Psoas muscle (tissue), 7 donors: ENCODE measurements at regions not wholly inside any gene's neighbourhood (a gene's known extent, or its start where the extent isn't known, plus 50 kb on each side); places are given as distances from the start of the nearest gene placed in this dataset.

ENCODE experiments used
- ATAC-seq, 4 donors: fragments of 200-7000 bp; cut with Tn5 transposase; one replicate each; pipeline ENCODE4 v1.9.1; 2020; ENCODE audit warnings: moderate library complexity in 3 of 4, mild to moderate bottlenecking in 2 of 4
- DNase-seq, 2 donors: peaks; one replicate each; pipeline ENCODE4 v3.0.0-alpha.2; 2020
- H3K27ac ChIP-seq: fragments of 200-600 bp; one replicate; pipeline ENCODE4 v1.8.0; 2022
- H3K27me3 ChIP-seq, 3 donors: fragments of 200-600 bp in 1 of 3; one replicate each; pipeline versions ENCODE4 v1.6.1 to v1.8.0; 2013 to 2022; ENCODE audit warnings: low read length in 2 of 3, mild to moderate bottlenecking in 2 of 3, moderate library complexity in 1 of 3; ENCODE audit not compliant: insufficient read depth in 3 of 3
- H3K36me3 ChIP-seq, 2 donors: fragments of 200-600 bp in 1 of 2; one replicate each; pipeline versions ENCODE4 v1.6.1 to v1.8.0; 2013 to 2022; ENCODE audit warnings: low read depth in 1 of 2, mild to moderate bottlenecking in 1 of 2, moderate library complexity in 1 of 2; ENCODE audit not compliant: insufficient read depth in 1 of 2
- H3K4me1 ChIP-seq: fragments of 200-600 bp; one replicate; pipeline ENCODE4 v1.8.0; 2022
- H3K4me3 ChIP-seq: fragments of 200-600 bp; one replicate; pipeline ENCODE4 v1.8.0; 2022; ENCODE audit warnings: mild to moderate bottlenecking
- H3K9me3 ChIP-seq: fragments of 200-600 bp; one replicate; pipeline ENCODE4 v1.8.0; 2022
- CTCF ChIP-seq: fragments of 200-600 bp; IDR thresholded peaks from one replicate; pipeline ENCODE4 v1.8.0; 2022; ENCODE audit warnings: antibody characterized with exemption
- WGBS, 3 donors: extraction: QIAGEN DNeasy Blood & Tissue Kit; methylation state at CpG; one replicate each; pipeline versions ENCODE4 v1.1.6 to v1.1.7; 2013; 5-methylcytosine and 5-hydroxymethylcytosine counted together
- intact Hi-C, 2 donors: fragments of 100-400 bp; cut with DNase I; formaldehyde crosslinking; loops; one replicate each; pipeline versions ENCODE4 v1.11.0 to v1.14.2; 2022
- donor health status: healthy with polysubstance abuse.
- donor health status: DM: no; HTN: no; CAD: no; lungs with moderate emphysema.
- donor health status: Bipolar disorder and iron deficiency.
- donor health status: healthy.
- donor health status: DM: yes; HTN: yes; CAD: no.
- donor health status: DM: no; HTN: no; CAD: no.
- donor health status: DM: yes; HTN: yes; CAD: no.

- no peak for TF ChIP-seq CTCF
- H3K4me3 ChIP-seq, result no peak overlapping the region
- H3K36me3 ChIP-seq, result no peaks in the 10 kb centered on the region
- H3K27me3 ChIP-seq, result no peaks in the 10 kb centered on the region
- intact Hi-C loops, result no loop called here
- ATAC-seq, result no peak
- no peak overlapping the region for H3K27ac ChIP-seq
- 25 to 41% (median 26%) methylated on average over 3 of the region's 3 CpGs for WGBS, 3 donors
- no peaks in the 10 kb centered on the region for H3K4me1 ChIP-seq
- H3K9me3 ChIP-seq, result no peaks in the 10 kb centered on the region
- DNase-seq, result no peak
These were observed 176.1 kb downstream of the CETN3 start for GRCh38 chr5:90233476-90233875.

DNA sequence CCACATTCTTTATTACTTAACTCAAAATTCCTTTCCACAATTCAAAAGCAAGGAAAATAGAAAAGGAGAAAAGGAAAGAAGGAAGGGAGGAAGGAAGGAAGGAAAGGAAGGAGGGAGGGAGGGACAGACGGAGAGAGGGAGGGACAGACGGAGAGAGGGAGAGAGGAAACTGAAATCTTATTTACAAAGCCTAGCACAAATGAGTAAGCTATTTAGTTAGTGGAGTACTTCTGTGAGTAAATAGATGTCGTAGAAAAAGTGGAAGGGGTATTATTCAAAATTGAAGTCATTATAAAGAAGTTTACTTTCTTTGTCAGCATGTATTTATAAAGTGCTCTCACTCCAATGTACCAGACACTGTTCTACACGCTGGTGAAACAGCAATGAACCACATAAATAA, 177.9 kb downstream of the CETN3 start:
- TF ChIP-seq CTCF, result no peak
- DNase-seq (no peak), ATAC-seq (no peak)
- intact Hi-C loops, result no loop called here
- Histone ChIP-seq H3K27me3 (no peaks in the 10 kb centered on the region), H3K4me1 (no peaks in the 10 kb centered on the region), H3K27ac (no peak overlapping the region), H3K36me3 (no peaks in the 10 kb centered on the region), H3K4me3 (no peak overlapping the region), H3K9me3 (no peaks in the 10 kb centered on the region)
- 53 to 68% (median 57%) methylated on average over 4 of the region's 4 CpGs for WGBS, 3 donors

DNA sequence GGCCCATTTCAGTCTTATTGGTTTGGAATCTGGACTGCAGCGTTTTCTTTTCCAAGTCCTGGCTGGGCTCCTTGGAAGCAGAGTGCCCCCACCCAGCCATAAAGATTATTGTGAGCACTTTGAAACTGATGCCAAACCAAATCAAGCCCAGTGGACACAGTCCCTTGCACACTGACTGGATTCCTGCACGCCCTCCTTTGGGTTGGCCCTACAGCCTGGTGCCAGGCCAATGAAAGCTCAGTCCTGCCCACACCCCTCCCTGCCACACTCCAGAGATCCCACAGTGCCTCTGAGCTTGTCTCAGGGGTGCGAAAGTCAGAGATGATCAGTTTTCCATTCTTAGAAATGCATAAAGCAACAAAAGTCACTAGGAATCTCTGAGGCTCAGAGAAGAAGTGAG, 181.9 kb downstream of the CETN3 start:
- Histone ChIP-seq H3K27ac (no peak overlapping the region), H3K9me3 (no peaks in the 10 kb centered on the region), H3K27me3 (no peaks in the 10 kb centered on the region), H3K36me3 (no peaks in the 10 kb centered on the region), H3K4me3 (no peak overlapping the region), H3K4me1 (no peaks in the 10 kb centered on the region)
- DNase-seq, result no peak
- intact Hi-C loops, result no loop called here
- 26 to 29% (median 26%) methylated on average over 3 of the region's 3 CpGs for WGBS, 3 donors
- no peak for TF ChIP-seq CTCF
- no peak for ATAC-seq

DNA sequence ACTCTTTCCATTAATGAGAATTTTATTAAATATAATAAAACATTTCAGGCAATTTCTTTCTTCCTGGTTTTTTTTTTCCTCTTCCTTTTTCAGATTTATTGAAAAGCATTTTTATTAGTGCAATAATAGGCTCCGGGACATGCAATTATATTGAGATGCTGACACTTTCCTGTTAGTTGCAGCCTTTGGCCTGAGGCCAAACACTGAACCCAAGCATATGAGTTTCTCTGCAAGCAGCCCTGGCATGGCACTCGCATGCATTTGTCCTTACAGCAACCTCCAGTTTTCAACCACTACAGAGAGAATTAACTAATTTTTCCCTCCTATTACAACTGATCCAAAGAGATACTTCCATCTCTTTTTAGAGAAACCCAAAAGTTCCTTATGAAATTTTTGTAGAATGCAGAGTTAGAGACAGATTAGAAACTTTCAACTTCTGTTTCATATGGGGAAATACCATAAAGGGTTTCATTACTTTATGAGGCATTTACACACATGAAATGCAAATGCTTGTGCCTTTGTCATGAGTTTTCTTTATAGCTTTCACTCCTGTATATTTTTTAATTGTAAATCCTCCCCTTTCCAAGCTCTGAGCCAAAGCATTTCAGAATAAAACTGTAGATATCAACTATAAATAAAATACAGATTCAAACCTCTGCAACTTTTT, 183.0 kb downstream of the CETN3 start:
- Histone ChIP-seq H3K4me1 (no peaks in the 10 kb centered on the region), H3K36me3 (no peaks in the 10 kb centered on the region), H3K9me3 (no peaks in the 10 kb centered on the region), H3K27me3 (no peaks in the 10 kb centered on the region), H3K27ac (no peak overlapping the region), H3K4me3 (no peak overlapping the region)
- DNase-seq (no peak), ATAC-seq (no peak)
- TF ChIP-seq CTCF, result no peak
- intact Hi-C loops, result no loop called here
- WGBS, 3 donors, result 43 to 54% (median 47%) methylated on average over 2 of the region's 2 CpGs

GRCh38 chr5:90224342-90224741, 185.2 kb downstream of the CETN3 start:
- WGBS, 3 donors, result 81 to 100% (median 88%) methylated on average over 1 of the region's 1 CpG
- Histone ChIP-seq H3K36me3 (no peaks in the 10 kb centered on the region), H3K4me3 (no peak overlapping the region), H3K4me1 (no peaks in the 10 kb centered on the region), H3K9me3 (no peaks in the 10 kb centered on the region), H3K27ac (no peak overlapping the region), H3K27me3 (no peaks in the 10 kb centered on the region)
- TF ChIP-seq CTCF, result no peak
- intact Hi-C loops, result no loop called here
- DNase-seq, result no peak
- no peak for ATAC-seq
